K562 (cell line): ENCODE measurements at regions not wholly inside any gene's neighbourhood (a gene's known extent, or its start where the extent isn't known, plus 50 kb on each side); places are given as distances from the start of the nearest gene placed in this dataset.

Experiments used
- ATAC-seq: fragments of 200-7000 bp; cut with Tn5 transposase; 3 replicates; pipeline ENCODE4 v1.9.1; 2020; ENCODE audit warnings: moderate library complexity
- BruUV-seq: library from RNA; stranded (reverse); fragments of 400-500 nt; replicated peaks from 2 replicates; lab custom pipeline; 2021; lab: Mats Ljungman, UMichigan
- CTCF ChIA-PET: fragments of 300-600 bp; formaldehyde crosslinking; extraction: SDS; loops from one replicate; lab custom pipeline; 2021; ENCODE audit warnings: low intra/inter-chr PET ratio; lab: Yijun Ruan, JAX
- POLR2A ChIA-PET: fragments of 300-600, 350-650 bp; sonication (Branson Sonifier 250); formaldehyde crosslinking; extraction: SDS; loops from one replicate; lab custom pipeline; 2021; ENCODE audit warnings: antibody characterized with exemption, inconsistent platforms; lab: Yijun Ruan, JAX
- DNase-seq, 4 experiments: peaks; one replicate each; pipeline versions ENCODE4 v3.0.0 to v3.0.0-alpha.2; 2011 to 2018; ENCODE audit warnings: low spot score in 3 of 4, mixed read lengths in 3 of 4; ENCODE audit errors: extremely low read depth in 1 of 4
- FAIRE-seq: peaks from 2 replicates; lab custom pipeline; 2011; peaks lifted over from hg19 to GRCh38; lab: Jason Lieb, UNC
- H2AFZ ChIP-seq: 2 replicates; pipeline ENCODE4 v1.6.0; 2011; ENCODE audit warnings: low read depth, low read length, control low read depth, inconsistent platforms
- H3K27ac ChIP-seq: fragments of 200-600 bp; 3 replicates; pipeline ENCODE4 v1.8.0; 2011; ENCODE audit warnings: low read depth, mild to moderate bottlenecking, control low read depth, inconsistent platforms, low read length, moderate library complexity, mixed read lengths; ENCODE audit errors: extremely low read depth
- H3K27me3 ChIP-seq, 2 experiments: fragments of 300-600 bp in 1 of 2; 2 replicates in 1 of 2; 3 replicates in 1 of 2; pipeline versions ENCODE4 v1.6.0 to v1.8.0; 2011; ENCODE audit warnings: inconsistent platforms in 2 of 2, low read length in 2 of 2, mild to moderate bottlenecking in 1 of 2, mixed read lengths in 1 of 2, moderate library complexity in 1 of 2; ENCODE audit not compliant: control insufficient read depth in 2 of 2, insufficient read depth in 2 of 2
- H3K36me3 ChIP-seq: fragments of 300-600 bp; 3 replicates; pipeline ENCODE4 v1.8.0; 2011; ENCODE audit warnings: mild to moderate bottlenecking, low read length, inconsistent platforms; ENCODE audit not compliant: control insufficient read depth, insufficient read depth
- H3K4me1 ChIP-seq, 2 experiments: fragments of 200-600 bp in 1 of 2; replicated peaks in 1 of 2; 2 replicates in 1 of 2; 3 replicates in 1 of 2; pipeline versions ENCODE4 v1.5.1 to v1.8.0; 2011; ENCODE audit warnings: inconsistent platforms in 2 of 2, low read length in 2 of 2, mild to moderate bottlenecking in 1 of 2, mixed read lengths in 1 of 2, moderate library complexity in 1 of 2; ENCODE audit not compliant: control insufficient read depth in 2 of 2, insufficient read depth in 2 of 2
- H3K4me2 ChIP-seq: 2 replicates; pipeline ENCODE4 v1.6.1; 2011; ENCODE audit warnings: low read length, control low read depth, inconsistent platforms, mixed read lengths; ENCODE audit not compliant: insufficient read depth
- H3K4me3 ChIP-seq: fragments of 200-600 bp; sonication (generic), shearing (Covaris generic); 2 replicates; pipeline ENCODE4 v1.5.1; 2016; ENCODE audit warnings: control low read depth, inconsistent platforms
- H3K79me2 ChIP-seq: fragments of 200-600 bp; 3 replicates; pipeline ENCODE4 v1.8.0; 2011; ENCODE audit warnings: low read length, inconsistent platforms; ENCODE audit not compliant: control insufficient read depth, insufficient read depth
- H3K9ac ChIP-seq, 2 experiments: 2 replicates each; pipeline versions ENCODE4 v1.6.0 to v1.6.1; 2011; ENCODE audit warnings: low read depth in 2 of 2, low read length in 2 of 2, control low read depth in 1 of 2, inconsistent platforms in 1 of 2, mild to moderate bottlenecking in 1 of 2, mixed read lengths in 1 of 2; ENCODE audit not compliant: insufficient read depth in 1 of 2
- H3K9me1 ChIP-seq: one replicate; pipeline ENCODE4 v1.6.0; 2011; ENCODE audit warnings: inconsistent platforms, mild to moderate bottlenecking, low read length, moderate library complexity; ENCODE audit not compliant: control insufficient read depth, insufficient read depth
- H3K9me3 ChIP-seq: replicated peaks from 2 replicates; pipeline ENCODE4 v1.5.1; 2011; ENCODE audit warnings: low read depth, low read length, inconsistent platforms; ENCODE audit not compliant: control insufficient read depth, insufficient read depth
- H4K20me1 ChIP-seq: replicated peaks from 2 replicates; pipeline ENCODE4 v1.6.1; 2011; ENCODE audit warnings: low read length, inconsistent platforms, mixed read lengths; ENCODE audit not compliant: control insufficient read depth, insufficient read depth
- CBX5 ChIP-seq: IDR thresholded peaks from 2 replicates; pipeline ENCODE4 v1.6.1; 2014; ENCODE audit warnings: low read depth, borderline replicate concordance
- FOSL1 ChIP-seq: fragments of 200-800 bp; sonication (Bioruptor generic); conservative IDR thresholded peaks from 2 replicates; pipeline ENCODE4 v1.6.1; 2016; ENCODE audit warnings: missing genetic modification characterization, missing compliant biosample characterization
- HMG20B ChIP-seq: fragments of 250-450 bp; sonication (Bioruptor Pico); IDR thresholded peaks from 2 replicates; pipeline ENCODE4 v1.5.0; 2021; ENCODE audit warnings: mild to moderate bottlenecking
- JUN ChIP-seq, 2 experiments: sonication (generic) in 1 of 2; formaldehyde crosslinking in 1 of 2; IDR thresholded peaks; 2 replicates each; pipeline versions ENCODE4 v1.6.1 to v1.8.0; 2012 to 2022; ENCODE audit warnings: borderline replicate concordance in 2 of 2, mild to moderate bottlenecking in 2 of 2, improper control_type of control experiment in 1 of 2, low read depth in 1 of 2, low read length in 1 of 2, missing genetic modification reagents in 1 of 2
- SMARCB1 ChIP-seq: IDR thresholded peaks from 2 replicates; pipeline ENCODE4 v1.6.1; 2011; ENCODE audit warnings: improper control_type of control experiment, low read depth; ENCODE audit not compliant: insufficient read length
- TGIF2 ChIP-seq: sonication (generic); formaldehyde crosslinking; IDR thresholded peaks from 2 replicates; pipeline ENCODE4 v1.8.1; 2022; ENCODE audit warnings: mild to moderate bottlenecking, missing genetic modification reagents, moderate library complexity
- ZBTB17 ChIP-seq: fragments of 450-650 bp; formaldehyde crosslinking; IDR thresholded peaks from 2 replicates; pipeline ENCODE4 v1.4.0; 2020; ENCODE audit warnings: mild to moderate bottlenecking
- ZNF212 ChIP-seq: fragments of 450-650 bp; formaldehyde crosslinking; IDR thresholded peaks from 2 replicates; pipeline ENCODE4 v1.4.0; 2020; ENCODE audit warnings: mild to moderate bottlenecking
- ZNF253 ChIP-seq: fragments of 250-450 bp; sonication (Bioruptor Pico); conservative IDR thresholded peaks from 2 replicates; pipeline ENCODE4 v1.6.1; 2021; ENCODE audit warnings: mild to moderate bottlenecking
- ZNF764 ChIP-seq: fragments of 250-450 bp; sonication (Bioruptor Pico); IDR thresholded peaks from 2 replicates; pipeline ENCODE4 v1.4.0; 2020; ENCODE audit warnings: low read depth, mild to moderate bottlenecking, moderate library complexity
- WGBS: fragments of 100-300 bp; shearing (Covaris generic); methylation state at CpG from one replicate; pipeline ENCODE4 v1.1.6; 2016; ENCODE audit warnings: low coverage, mixed read lengths; ENCODE audit not compliant: insufficient coverage; ENCODE audit errors: missing lambda C conversion rate; 5-methylcytosine and 5-hydroxymethylcytosine counted together
- in situ Hi-C: fragments of 300-500 bp; cut with MboI; formaldehyde crosslinking; loops from 4 replicates; pipeline ENCODE4 v1.15.0; 2018; ENCODE audit warnings: inconsistent platforms, mixed read lengths
- intact Hi-C: fragments of 100-400 bp; cut with micrococcal nuclease; formaldehyde crosslinking; loops from 2 replicates; pipeline ENCODE4 v1.14.2; 2022
- TF ChIP-seq, protein P1 (sequence below): sonication (generic); formaldehyde crosslinking; IDR thresholded peaks from 2 replicates; pipeline ENCODE4 v1.8.1; 2022; ENCODE audit warnings: missing genetic modification reagents

DNA sequence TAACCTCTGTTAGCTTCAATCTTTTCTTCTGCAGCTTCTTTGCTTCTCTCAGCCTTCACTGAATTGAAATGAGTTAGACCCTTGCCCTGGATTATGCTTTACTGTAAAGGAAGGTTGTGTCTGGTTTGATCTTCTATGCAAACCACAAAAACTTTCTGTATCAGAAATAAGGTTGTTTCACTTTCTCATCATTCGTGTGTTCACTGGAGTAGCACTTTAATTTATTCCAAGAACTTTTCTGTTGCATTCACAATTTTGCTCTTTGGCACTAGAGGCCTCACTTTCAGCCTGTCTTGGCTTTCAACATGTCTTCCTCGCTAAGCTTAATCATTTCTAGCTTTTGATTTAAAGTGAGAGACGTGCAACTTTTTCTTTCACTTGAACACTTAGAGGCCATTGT, 365.3 kb downstream of the TDRD15 start:
- ATAC-seq (no peak), DNase-seq (no peak), FAIRE-seq (no peak)
- TF ChIP-seq FOSL1 (tag) (no peak), ZBTB17 (no peak), TGIF2 (CRISPR knock-in tag) (no peak), HMG20B (no peak), ZNF212 (CRISPR knock-in tag) (no peak), ZNF253 (CRISPR knock-in tag) (no peak), SMARCB1 (no peak), CBX5 (no peak)
- Histone ChIP-seq H3K27me3 (no peaks in the 10 kb centered on the region), H3K4me1 (no peaks in the 10 kb centered on the region), H3K4me3 (no peak overlapping the region), H3K9ac (no peak overlapping the region), H3K9me1 (no peaks in the 10 kb centered on the region), H3K9me3 (no peaks in the 10 kb centered on the region), H3K4me2 (no peak overlapping the region), H2AFZ (no peak overlapping the region), H4K20me1 (no peaks in the 10 kb centered on the region), H3K27ac (no peak overlapping the region), H3K79me2 (no peaks in the 10 kb centered on the region), H3K36me3 (no peaks in the 10 kb centered on the region)
- POLR2A ChIA-PET = no interaction called here
- 0% methylated on average over 3 of the region's 3 CpGs for WGBS
- BruUV-seq = no TSS peak
- in situ Hi-C loops (no loop called here), intact Hi-C loops (no loop called here)
- CTCF ChIA-PET = no interaction called here

DNA sequence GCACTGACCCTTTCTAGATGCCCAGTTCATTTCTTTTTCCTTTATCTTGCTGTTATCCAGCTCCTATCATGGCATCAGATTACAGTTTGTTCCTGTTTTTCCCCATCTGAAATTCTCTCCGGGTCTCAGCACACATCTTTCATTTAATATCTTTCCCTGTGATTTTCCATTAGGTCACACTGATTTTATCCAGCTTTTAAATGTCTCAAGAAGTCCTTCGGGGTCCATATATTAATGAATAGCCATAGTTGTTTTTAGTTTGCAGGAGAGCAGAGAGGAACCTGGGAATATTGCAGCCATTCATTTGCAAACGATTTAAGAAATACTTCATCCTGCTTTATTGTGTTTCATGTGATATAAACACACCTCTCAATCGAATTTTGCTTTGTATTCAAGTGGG, 374.2 kb downstream of the TDRD15 start:
- Histone ChIP-seq H4K20me1 (no peaks in the 10 kb centered on the region), H3K36me3 (no peaks in the 10 kb centered on the region), H3K27ac (no peak overlapping the region), H3K4me3 (no peak overlapping the region), H3K4me1 (no peaks in the 10 kb centered on the region), H3K9me1 (no peaks in the 10 kb centered on the region), H3K9me3 (no peaks in the 10 kb centered on the region), H3K79me2 (no peaks in the 10 kb centered on the region), H3K27me3 (no peaks in the 10 kb centered on the region), H3K4me2 (no peak overlapping the region), H3K9ac (no peak overlapping the region), H2AFZ (no peak overlapping the region)
- 2% methylated on average over 4 of the region's 4 CpGs for WGBS
- DNase-seq (no peak), ATAC-seq (no peak), FAIRE-seq (no peak)
- ChIA-PET POLR2A (no interaction called here), CTCF (no interaction called here)
- BruUV-seq = no TSS peak
- in situ Hi-C loops = no loop called here
- TF ChIP-seq, protein P1, sequence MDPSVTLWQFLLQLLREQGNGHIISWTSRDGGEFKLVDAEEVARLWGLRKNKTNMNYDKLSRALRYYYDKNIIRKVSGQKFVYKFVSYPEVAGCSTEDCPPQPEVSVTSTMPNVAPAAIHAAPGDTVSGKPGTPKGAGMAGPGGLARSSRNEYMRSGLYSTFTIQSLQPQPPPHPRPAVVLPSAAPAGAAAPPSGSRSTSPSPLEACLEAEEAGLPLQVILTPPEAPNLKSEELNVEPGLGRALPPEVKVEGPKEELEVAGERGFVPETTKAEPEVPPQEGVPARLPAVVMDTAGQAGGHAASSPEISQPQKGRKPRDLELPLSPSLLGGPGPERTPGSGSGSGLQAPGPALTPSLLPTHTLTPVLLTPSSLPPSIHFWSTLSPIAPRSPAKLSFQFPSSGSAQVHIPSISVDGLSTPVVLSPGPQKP (CRISPR knock-in tag) = no peak
- no peak for TF ChIP-seq JUN (IDR thresholded peaks at IDR 0.05; ENCODE audit: borderline replicate concordance, low read depth, low read length)
- TF ChIP-seq JUN (CRISPR knock-in tag; IDR thresholded peaks at IDR 0.05; ENCODE audit: borderline replicate concordance) = no peak
- no peak for TF ChIP-seq ZNF764 (CRISPR knock-in tag)
- intact Hi-C loops = no loop called here
